22Rv1 (cell line): ENCODE measurements at regions not wholly inside any gene's neighbourhood (a gene's known extent, or its start where the extent isn't known, plus 50 kb on each side); places are given as distances from the start of the nearest gene placed in this dataset.
A peak's percentile ranks its signal among the peaks of the same experiment; 100 is the strongest.

ENCODE experiments used
- CTCF ChIP-seq: fragments of 450-650 bp; IDR thresholded peaks from 2 replicates; pipeline ENCODE4 v1.5.1; 2017; ENCODE audit warnings: mild to moderate bottlenecking
- ZFX ChIP-seq: fragments of 450-650 bp; IDR thresholded peaks from 2 replicates; pipeline ENCODE4 v1.6.1; 2017; ENCODE audit warnings: antibody characterized with exemption, borderline replicate concordance

DNA sequence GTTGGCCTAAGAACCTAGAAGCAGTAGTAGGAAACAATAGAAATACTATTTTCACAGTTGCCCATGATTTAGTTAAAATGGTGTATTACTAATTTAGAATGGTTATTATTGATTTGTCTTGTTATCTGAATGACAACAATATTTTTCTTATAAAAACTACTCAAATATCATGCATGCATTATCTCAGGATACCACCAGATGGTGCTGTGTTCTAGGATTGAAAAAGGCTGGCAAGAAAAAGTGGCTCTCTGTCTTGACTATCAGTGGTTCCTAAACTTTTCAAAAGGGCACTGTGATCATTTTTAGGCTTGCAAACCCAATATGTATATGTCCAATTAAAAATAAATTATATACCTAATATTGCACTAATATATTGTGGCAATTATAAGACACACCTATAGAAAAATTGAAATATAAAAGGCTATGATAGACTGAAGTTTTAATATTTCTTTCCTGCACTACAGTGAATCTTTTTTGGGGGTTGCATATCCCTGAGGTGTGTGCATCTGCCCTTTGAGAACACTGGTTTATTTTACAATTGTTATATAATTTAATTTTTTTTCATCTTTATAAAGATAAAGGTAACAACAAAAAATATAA is 131.7 kb upstream of the MLIP start:
- TF ChIP-seq CTCF: peak; percentile 88
- TF ChIP-seq ZFX: no peak
